GM19043 (cell line): ENCODE measurements at regions not wholly inside any gene's neighbourhood (a gene's known extent, or its start where the extent isn't known, plus 50 kb on each side); places are given as distances from the start of the nearest gene placed in this dataset.
A peak's percentile ranks its signal among the peaks of the same experiment; 100 is the strongest.

Experiments
- ATAC-seq: cut with Tn5 transposase; IDR thresholded peaks from one replicate; pipeline ENCODE4 v1.9.1; 2021; ENCODE audit warnings: low read depth; ENCODE audit not compliant: unreplicated experiment

GRCh38 chr10:111956841-111957240, 226.7 kb downstream of the GPAM start:
- ATAC-seq = no peak

GRCh38 chr10:111962951-111963350, 220.6 kb downstream of the GPAM start:
- ATAC-seq = no peak

GRCh38 chr10:111967116-111967515, 216.4 kb downstream of the GPAM start:
- no peak for ATAC-seq

- ATAC-seq = no peak
Observed at GRCh38 chr10:111967547-111967946, 216.0 kb downstream of the GPAM start.

- ATAC-seq = no peak
Observed at GRCh38 chr10:111968647-111969046, 214.9 kb downstream of the GPAM start.

- no peak for ATAC-seq
Observed at GRCh38 chr10:111970111-111970510, 213.5 kb downstream of the GPAM start.

- ATAC-seq = no peak
Observed at GRCh38 chr10:111972109-111972508, 211.5 kb downstream of the GPAM start.

GRCh38 chr10:111973306-111973705, 210.3 kb downstream of the GPAM start:
- ATAC-seq = no peak

- ATAC-seq = no peak
Observed at GRCh38 chr10:111973826-111974225, 209.7 kb downstream of the GPAM start.

GRCh38 chr10:111974325-111974724, 209.2 kb downstream of the GPAM start:
- ATAC-seq = no peak

- no peak for ATAC-seq
Observed at GRCh38 chr10:111976557-111976956, 207.0 kb downstream of the GPAM start.

GRCh38 chr10:111984057-111984456, 199.5 kb downstream of the GPAM start:
- ATAC-seq = no peak

- ATAC-seq = no peak
Observed at GRCh38 chr10:111986079-111986478, 197.5 kb downstream of the GPAM start.

- no peak for ATAC-seq
Observed at GRCh38 chr10:111988646-111989045, 194.9 kb downstream of the GPAM start.

- no peak for ATAC-seq
Observed at GRCh38 chr10:111989136-111989911, 194.2 kb downstream of the GPAM start.

- no peak for ATAC-seq
Observed at GRCh38 chr10:111990734-111991133, 192.8 kb downstream of the GPAM start.

GRCh38 chr10:111993321-111993720, 190.2 kb downstream of the GPAM start:
- no peak for ATAC-seq

- no peak for ATAC-seq
Observed at GRCh38 chr10:111993872-111994426, 189.6 kb downstream of the GPAM start.

- peak; percentile 97 for ATAC-seq
Observed at GRCh38 chr10:111996103-111996502, 187.5 kb downstream of the GPAM start.

GRCh38 chr10:111998728-111999127, 184.8 kb downstream of the GPAM start:
- no peak for ATAC-seq

GRCh38 chr10:111999205-111999914, 184.2 kb downstream of the GPAM start:
- no peak for ATAC-seq

- no peak for ATAC-seq
Observed at GRCh38 chr10:111999915-112000302, 183.7 kb downstream of the GPAM start.
